Right lung (tissue), 2 donors: ENCODE measurements at regions not wholly inside any gene's neighbourhood (a gene's known extent, or its start where the extent isn't known, plus 50 kb on each side); places are given as distances from the start of the nearest gene placed in this dataset.

Experiments used
- DNase-seq, 2 donors: peaks; one replicate each; pipeline ENCODE4 v3.0.0-alpha.2; 2013

DNA sequence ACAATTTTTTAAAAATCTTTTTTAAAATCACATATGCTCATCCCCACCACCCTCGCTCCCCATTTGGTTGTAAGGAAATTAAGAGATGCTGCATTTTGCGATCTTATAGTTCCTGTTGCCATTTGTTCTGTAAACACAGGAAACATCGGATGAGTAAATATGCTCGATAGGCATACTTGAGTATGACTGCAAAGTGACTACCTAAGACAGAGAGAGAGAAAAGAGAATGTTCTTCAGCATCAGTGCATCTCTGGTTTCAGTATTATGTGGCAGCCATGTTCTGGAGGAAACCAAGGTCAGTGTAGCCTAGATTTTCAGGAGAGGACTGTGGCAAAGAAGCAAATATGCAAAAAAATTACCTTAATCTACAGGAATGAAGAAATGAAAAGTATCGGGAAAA is 265.5 kb upstream of the FMN2 start:
- no peak for DNase-seq

DNA sequence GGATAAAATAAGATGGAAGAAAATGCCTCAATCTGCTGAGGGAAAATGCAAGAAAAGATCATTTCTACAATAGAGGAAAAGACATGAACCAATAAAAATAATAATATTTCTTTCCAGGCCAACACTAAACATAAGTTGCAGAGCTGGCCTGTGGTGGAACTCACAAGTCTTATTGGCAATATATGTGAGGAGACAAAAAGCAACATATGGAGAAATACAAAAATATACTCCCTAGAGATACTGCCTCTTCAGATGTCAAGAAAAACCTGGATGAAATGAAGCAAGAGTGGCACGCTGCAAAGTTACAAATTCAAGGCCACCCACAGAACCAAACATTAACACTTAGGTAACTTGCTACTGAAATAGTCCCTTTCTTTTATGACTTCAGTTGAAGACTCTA is 264.9 kb upstream of the FMN2 start:
- no peak for DNase-seq

DNA sequence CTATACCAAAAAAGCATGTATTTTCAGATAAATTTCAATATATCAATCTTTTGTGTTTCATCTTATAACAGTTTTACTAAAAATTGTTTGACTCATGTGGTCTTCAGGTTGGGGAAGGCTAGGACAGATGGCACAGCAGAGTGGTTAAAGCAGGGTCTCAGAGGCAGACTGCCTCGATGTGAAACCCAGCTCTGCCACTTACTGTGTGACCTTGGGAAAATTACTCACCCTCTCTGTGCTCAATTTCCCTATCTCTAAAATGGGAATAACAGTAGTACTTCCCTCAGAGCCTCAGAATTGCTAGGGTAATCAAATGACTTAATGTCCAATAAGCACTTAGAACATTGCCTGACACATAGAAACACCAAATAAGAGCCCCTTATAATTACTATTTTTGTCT is 262.1 kb upstream of the FMN2 start:
- no peak for DNase-seq

DNA sequence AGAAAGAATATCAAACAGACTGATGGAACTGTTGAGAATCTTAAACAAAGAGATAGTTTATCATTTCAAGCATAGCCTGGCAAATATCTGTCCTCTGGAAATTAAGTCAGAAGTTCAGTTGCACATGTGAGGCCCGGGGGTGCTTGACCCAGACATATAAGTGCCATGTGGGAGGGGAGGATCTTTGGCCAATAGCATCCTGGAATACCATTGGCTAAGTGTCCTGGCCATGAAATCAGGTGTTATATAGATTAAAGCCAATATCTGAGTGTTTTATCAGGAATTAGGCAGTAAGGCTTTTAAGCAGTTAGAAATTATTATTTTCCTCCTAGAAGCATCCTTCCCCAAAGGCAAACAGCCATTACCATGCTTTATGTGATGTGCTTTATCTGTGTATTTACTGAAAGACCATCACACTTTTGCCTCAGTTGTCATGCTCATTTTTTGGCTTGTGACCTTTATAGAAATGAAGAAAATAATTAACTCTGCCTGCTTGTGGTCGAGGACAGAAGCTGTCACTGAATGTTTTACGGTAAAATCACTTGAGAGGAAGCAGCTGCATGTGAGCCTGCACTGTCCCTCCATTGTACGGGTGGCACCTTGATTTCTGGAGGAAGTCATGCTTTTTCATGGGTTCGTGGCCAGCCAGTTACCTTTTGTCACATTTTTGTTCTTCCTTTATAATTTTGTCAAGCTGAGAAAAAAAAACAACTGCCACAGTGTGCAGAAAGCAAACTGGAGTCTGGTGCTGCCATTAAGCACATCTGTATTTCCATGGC is 259.9 kb upstream of the FMN2 start:
- no peak for DNase-seq

DNA sequence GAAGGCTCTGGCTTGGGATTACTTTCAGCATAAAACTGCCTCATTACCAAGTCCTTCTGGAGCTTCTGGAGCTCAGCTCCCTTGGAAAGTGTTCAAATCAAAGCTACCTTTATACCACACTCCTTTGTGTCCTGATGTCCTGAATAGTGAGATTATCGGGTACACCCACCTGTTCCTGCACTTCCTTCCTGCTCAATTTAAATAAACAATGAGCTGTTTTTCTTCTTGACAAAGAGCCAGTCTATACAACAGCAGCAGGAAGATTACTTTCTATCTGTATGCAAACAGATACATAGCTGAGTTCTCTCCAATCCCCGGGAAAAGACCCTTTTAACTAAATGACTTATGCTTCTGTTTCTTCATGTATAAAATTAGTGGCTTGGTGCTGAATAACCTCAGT is 258.0 kb upstream of the FMN2 start:
- DNase-seq = peak in 1 of 2 donors; percentile 21

DNA sequence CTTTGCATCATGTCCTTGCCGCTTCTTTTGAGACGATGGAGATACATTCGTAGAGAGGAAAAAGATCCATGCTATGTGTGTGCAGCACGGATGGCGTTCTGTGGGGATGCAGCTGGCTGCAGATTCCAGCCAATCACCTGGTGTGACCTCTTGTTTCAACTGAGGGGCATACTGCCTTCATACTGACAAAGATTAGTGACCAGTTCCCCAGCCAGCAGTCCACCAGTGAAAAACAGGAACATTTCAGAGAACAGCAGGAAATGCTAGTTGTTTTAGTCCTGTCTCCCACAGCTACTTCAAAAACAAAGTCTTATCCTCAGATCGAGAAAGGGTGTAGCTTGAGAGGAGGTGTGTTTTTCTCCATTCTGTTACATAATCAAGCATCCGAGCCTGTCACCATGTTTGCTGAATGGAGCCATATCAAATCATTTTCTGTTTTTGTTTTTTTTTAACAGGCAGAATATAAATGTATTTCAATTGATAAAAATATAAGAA is 255.7 kb upstream of the FMN2 start:
- DNase-seq = no peak

DNA sequence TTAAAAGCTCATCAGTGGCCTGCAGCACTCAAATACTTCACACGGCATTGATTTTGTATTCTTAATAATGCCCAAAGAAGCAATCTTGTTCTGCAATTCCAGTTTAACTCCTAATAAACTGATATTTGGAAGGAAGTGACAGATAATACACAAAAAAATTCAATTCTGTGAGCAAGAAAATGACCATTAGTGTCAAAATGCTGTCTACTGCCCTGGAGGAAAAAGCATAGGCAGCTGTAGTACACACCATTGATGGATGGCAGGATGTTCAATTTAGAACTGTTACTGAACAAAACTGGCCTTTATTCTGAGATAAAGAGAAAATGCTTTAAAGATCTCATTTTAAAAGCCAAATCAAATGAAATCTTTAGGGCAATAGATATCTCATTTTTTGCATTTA is 251.3 kb upstream of the FMN2 start:
- DNase-seq = no peak

DNA sequence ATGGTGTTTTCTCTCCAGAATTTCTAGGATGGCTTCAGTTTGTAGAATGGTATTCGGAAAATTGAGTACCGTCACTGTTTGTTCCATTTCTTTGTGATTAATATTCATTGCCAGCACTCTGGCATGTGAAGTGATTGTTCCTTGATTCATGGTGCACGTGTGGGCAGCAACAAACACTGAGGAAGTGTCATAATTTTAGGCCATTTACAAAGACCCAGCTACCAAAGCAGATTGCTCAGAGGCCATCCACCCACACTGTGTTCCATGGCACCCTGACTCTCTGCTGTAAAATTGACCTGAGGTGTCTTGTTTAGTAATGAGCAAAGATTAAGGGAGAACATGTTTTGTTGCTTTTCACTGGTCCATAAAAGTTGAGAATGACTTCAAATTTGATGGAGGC is 250.9 kb upstream of the FMN2 start:
- no peak for DNase-seq

DNA sequence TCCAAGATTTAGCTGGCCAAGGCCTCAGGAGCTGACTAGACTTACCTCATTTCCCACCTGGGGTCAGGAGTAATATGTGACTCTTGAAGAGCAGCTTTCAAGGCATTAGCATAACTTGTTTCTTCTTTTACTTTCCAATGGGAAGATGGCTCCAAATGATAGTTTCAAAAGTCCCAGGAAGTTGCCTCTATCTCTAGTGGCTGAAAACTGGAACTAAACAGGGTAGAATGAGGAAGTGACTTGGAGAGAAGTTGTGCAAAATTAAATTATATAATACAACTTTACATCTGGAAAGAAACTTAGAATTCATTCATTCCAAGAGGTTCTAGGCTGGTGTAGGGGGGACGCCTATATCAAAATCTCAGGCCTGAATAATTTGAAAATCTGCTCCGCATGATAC is 250.1 kb upstream of the FMN2 start:
- no peak for DNase-seq

DNA sequence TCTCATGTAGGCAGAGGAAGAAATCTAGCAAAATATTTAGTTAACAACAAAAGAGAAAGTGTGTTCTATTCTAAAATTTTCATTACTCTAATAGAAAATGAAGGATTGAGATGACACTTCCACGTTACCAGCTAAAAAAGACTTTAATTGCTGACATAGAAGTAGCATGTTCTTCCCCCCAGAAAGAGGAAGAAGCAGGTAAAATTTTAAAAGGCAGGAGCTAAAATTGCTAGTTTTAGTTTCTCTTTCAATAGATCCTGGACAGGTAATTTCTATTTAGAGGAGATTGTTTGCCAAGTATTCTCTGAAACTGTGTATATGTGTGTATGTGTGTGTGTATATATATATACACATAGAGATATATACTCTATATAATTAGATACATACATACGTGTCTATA is 248.1 kb upstream of the FMN2 start:
- no peak for DNase-seq

DNA sequence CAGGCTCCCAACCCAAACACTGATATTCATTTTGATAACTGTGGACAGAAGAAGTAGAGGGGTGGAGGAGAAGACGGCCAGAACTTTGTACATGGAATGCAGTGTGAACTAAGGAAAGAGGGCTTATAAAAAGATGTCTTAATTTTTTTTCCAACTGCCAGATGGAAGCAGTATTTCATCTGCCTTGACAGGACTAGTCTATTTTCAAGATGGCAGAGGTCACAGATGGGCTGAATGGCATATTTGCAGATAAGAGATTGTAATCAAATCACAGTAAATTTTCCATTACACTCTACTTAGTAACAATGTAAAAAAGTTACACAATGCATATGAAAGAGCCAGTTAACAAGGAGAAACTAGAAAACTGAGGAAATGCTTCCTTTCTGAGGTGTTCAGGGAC is 246.8 kb upstream of the FMN2 start:
- DNase-seq = no peak

DNA sequence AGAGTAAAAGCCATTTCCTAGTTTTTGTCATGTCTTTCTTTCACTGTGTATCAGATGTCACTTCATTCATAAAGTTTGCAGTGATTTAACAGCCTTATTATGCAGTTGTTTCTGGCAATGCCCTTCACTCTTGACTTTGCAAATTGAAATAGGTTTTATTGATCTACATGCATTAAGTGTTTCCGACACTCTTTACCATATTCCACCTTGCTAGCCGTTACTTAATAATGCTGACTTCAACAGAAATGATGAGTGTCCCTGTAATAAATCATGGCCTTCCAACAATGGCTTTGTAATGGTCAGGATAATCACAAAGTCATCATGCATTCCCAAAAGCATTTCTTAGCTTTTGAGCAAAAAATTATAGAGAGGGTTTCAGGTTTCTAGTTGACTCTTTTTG is 236.8 kb upstream of the FMN2 start:
- no peak for DNase-seq

DNA sequence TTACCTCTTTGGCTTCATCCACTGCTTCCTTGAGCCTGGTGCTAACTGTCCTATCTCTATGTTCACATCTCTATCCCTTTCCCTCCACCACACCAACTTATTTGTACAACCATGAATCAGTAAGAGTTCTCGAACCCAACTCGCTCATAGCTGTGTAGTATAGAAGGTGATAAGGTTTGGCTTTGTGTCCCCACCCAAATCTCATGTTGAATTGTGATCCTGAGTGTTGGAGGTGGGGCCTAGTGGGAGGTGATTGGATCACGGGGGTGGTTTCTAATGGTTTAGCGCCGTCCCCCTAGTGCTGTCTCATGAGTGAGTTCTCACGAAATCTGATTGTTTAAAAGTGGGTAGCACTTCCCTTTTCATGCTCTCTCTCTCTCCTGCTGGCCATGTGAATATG is 235.6 kb upstream of the FMN2 start:
- DNase-seq = no peak

DNA sequence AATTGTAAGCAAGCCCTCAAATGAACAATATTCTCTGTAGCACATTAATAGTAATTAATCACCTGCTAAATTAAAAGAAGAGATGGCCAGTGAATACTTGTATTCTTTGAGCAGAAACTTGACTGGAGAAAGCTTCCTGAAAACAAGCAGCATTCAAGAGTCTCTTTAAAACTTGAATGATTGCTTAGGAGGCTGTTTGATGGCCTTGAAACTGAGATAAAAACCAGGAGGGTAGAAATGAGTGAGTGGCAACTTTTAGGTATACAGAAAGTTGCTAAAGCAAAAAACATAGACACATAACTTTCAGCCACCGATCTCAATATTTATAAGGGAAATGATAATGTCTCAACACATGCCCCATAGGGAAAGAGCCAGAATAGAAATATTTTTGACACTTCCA is 234.8 kb upstream of the FMN2 start:
- no peak for DNase-seq

DNA sequence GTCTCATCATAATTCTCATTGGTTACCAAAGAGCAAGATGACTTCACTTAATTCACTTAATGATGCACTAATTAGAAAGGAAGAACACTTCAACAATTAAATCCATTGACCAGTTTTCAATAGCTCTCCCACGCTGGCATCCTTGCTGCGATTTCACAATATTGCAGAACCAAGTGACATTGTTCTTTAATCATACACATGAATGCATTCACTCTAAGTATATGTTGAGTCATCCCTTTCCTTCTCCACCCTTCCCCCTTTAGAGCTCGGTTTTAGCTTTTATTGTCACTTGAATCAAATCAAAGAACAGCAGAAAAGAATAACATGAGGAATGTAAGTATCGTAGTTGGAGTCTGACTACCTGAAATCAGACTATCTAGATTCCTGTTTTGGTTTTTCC is 233.6 kb upstream of the FMN2 start:
- DNase-seq = no peak

DNA sequence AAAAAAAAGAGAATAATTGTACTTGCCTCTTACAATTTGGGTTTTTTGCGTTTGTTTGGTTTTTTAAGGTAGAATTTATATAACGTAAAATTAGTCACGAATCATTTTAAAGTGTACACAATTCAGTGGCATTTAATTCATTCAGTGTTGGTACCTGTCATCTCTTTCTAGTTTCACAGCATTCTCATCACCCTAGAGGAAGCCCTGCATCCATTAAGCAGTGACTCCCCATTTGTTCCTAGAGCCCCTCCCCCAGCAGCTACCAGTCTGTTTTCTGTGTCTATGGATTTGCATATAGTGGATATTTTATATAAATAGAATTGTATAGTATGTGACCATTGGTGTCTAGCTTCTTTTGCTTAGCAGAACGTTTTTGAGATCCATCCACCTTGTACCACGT is 233.2 kb upstream of the FMN2 start:
- no peak for DNase-seq

DNA sequence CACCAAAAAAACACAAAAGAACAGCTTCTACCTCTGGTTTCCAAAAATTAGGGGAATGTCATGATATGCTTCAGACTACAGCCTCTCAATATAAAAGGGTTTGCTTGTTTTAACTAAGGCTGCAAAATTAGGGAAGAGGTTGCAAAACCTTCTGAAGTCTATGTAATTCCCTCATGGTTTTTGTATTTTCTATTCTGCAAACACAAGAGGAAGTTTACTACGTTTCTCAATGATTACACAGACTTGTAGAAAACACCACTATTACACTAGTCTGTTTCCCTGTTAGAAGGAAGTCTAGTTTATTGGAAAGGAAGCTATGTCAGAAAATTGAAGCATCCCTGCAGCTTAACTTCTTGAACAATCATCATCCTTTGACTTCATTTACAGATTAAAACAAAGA is 229.7 kb upstream of the FMN2 start:
- no peak for DNase-seq

DNA sequence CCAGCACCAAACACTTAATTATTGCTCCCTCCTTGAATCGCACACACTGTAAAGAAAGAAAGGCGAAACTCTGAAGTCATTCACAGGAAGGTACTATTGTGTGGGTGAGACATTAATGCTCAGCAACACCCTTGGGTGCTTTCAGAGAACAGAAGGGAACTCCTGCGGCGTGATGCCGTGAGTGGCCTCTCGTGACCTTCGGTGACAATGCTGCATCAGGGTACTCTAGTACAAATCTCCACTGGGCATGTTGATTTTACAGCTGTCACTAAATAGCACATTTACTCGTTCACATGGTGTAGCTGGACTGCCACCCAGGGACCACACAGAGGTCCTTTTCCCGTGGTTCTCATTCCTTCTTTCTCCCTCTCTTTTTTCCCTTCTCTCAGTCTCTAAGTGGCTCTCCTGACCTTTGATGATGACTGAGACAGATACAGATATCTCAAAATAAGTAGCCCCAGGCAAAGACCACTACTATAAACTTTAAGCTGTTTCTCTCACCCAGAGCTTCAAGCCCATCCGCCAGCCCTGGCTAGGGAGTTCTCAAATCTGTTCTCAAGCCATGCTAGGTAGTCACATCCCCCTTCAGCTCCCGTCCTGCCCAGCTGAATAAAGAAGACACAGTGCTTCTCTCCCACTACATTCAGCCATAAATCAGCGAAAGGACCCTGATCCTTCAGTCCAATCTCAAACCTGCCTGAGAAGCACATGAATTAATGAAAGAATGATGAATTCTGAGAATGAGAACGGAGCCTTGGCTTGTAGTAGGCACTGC is 223.4 kb upstream of the FMN2 start:
- no peak for DNase-seq

DNA sequence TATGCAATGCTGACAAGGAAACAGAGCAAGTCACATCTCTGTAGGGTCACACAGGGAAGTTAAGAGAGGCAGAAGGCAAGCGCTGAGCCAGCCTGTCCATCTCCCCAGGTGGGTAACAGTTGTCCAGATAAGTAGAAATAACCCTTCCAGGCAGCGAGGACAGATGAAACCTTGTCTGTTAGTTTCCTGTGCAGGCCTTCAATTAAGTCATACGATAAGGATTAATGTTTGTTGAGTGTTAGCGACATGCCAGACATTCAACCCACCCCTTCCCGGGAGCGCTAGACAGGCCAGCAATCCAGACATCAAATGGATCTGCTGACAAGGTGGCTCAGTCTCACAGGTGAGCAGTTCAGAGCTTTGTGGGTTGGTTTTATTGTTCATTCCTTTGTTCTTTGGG is 221.5 kb upstream of the FMN2 start:
- no peak for DNase-seq

DNA sequence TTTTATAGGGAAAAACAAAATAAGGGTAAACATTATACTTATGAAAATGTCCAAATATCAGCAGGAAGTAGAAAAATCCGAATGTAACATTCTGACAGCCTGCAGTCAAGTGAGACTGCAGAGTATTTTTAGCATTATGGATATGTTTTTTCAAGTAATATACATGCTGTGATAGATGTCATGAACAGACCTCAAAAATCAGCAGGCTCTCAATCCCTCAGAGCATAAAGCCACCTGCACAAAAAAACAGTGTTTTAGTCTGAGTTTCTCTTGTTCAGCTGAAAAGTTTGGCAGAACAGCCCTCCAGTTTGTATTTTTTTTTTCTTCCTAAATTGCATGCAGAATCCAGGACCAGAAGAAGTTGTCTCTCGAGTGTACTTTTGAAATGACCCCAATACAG is 219.1 kb upstream of the FMN2 start:
- no peak for DNase-seq

DNA sequence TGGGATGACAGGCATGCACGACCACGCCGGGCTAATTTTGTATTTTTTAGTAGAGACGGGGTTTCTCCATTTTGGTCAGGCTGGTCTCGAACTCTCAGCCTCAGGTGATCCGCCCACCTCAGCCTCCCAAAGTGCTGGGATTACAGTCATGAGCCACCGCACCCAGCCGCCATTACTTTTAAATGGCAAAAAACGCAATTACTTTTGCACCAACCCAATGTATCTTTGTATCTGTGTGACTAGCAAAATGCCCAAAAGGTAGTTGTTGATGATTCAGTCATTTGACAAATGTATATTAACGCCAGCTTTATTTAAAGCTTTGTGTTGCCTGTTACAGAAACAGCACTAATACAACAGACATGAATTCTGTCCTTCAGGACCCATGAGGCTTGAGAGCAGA is 216.9 kb upstream of the FMN2 start:
- no peak for DNase-seq

DNA sequence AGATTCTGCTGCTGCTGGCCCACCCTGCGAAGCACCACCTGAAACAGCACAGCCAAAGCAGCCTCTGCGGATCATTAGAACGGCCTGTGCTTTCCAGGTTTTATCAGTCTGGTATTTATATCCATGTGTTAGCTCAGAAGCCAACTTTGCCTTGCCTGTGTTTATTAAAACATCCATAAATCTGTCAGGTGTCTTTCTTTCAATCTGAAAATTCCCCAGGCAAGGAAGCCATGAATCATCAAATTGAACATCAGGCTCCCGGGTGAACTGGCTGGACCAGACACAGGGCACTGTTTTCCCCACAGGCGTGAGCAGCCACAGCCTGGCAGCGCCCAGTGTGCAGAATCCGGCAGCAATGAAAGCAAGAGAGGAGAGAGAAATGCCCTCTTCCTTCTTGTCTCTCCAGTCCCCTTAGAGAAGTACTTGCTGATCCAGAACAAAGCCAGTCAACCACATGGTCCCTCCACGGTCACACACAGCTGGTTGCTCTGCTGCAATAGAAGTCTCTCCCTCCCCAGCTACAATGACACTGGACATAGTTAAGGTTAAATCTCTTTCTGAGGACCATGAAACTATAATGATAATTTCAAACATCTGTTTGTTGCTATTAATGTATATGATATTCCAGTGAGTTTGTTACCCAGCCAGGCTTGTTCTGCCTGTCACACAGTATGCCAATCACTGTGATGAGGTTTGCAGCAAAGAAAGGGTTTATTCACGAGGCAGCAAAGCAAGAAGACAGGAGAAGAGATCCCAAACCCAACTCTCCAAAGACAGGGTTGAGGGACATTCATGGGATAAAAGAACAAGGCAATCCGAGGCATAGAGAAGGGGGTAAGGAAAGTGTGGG is 212.1 kb upstream of the FMN2 start:
- no peak for DNase-seq

DNA sequence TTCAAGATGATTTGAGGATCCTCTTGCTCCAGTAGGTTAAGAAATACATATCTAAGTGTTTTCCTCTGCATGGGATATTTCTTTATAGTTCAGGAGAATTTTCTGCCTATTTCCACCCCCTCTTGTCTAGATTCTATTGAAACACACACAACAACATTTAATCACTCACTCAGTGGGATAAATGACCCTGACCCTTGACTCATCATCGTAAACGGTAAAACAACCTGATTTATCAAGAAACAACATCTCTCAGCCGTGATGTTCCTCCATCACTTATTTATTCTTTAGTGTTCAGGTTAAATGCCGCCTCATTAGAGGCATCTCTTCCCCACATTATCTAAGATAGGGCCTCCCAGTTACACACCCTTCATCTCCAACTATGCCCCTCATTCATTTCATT is 208.7 kb upstream of the FMN2 start:
- no peak for DNase-seq
